Right lobe of liver (tissue), 4 donors: ENCODE measurements at regions not wholly inside any gene's neighbourhood (a gene's known extent, or its start where the extent isn't known, plus 50 kb on each side); places are given as distances from the start of the nearest gene placed in this dataset.

ENCODE experiments used
- POLR2A ChIP-seq: fragments of 450-650 bp; IDR thresholded peaks from one replicate; pipeline ENCODE4 v1.6.1; 2017; ENCODE audit warnings: antibody characterized with exemption, mild to moderate bottlenecking
- TF ChIP-seq, protein P1 (sequence below), 4 donors: fragments of 200-600 bp in 3 of 4; fragments of 450-650 bp in 1 of 4; IDR thresholded peaks; one replicate each; pipeline versions ENCODE4 v1.5.1 to v1.8.0; 2016 to 2022; ENCODE audit warnings: antibody characterized with exemption in 4 of 4, mild to moderate bottlenecking in 2 of 4
- donor health status: DM: no; HTN: no; CAD: no.
- donor health status: DM: no; HTN: no; CAD: no.
- donor health status: DM: no; HTN: yes; CAD: no.

DNA sequence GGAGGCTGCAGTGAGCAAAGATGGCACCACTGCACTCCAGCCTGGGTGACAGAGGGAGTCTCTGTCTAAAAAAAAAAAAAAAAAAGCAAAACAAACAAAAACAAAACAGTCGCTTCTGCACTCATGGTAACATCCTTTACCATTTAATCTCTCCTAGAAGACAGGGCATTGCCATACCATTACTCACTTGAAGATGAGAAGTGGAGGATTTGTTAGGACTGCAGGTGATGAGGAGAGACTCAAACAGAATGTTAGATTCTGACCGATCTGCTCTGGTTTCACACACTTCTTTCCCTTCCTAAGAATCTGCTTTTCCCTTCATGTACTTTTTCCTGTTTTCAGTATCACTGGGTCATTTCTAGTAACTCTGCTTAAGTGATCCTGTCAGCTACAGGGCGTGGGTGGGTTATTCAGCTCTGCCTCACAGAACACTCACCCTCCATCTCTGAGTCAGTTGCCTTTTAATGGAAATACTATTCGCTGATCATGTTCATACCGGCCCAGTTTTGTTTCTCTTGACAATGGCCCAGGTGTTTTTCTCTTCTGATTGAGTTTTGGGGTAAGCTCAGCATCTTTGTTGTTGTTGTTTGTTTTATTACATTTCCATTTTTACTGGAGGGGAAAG, 148.0 kb upstream of the ERG start:
- TF ChIP-seq, protein P1, sequence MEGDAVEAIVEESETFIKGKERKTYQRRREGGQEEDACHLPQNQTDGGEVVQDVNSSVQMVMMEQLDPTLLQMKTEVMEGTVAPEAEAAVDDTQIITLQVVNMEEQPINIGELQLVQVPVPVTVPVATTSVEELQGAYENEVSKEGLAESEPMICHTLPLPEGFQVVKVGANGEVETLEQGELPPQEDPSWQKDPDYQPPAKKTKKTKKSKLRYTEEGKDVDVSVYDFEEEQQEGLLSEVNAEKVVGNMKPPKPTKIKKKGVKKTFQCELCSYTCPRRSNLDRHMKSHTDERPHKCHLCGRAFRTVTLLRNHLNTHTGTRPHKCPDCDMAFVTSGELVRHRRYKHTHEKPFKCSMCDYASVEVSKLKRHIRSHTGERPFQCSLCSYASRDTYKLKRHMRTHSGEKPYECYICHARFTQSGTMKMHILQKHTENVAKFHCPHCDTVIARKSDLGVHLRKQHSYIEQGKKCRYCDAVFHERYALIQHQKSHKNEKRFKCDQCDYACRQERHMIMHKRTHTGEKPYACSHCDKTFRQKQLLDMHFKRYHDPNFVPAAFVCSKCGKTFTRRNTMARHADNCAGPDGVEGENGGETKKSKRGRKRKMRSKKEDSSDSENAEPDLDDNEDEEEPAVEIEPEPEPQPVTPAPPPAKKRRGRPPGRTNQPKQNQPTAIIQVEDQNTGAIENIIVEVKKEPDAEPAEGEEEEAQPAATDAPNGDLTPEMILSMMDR (IDR thresholded peaks at IDR 0.05), result no peak
- TF ChIP-seq POLR2A, result no peak
